IMR-90 (cell line): ENCODE measurements at regions not wholly inside any gene's neighbourhood (a gene's known extent, or its start where the extent isn't known, plus 50 kb on each side); places are given as distances from the start of the nearest gene placed in this dataset.
"Not testable (repeated sequence)": the region's sequence is repeated elsewhere in the genome, so short reads cannot be mapped to it uniquely, and the experiment has no call there.

Source experiments
- ATAC-seq: fragments of 200-7000 bp; cut with Tn5 transposase; 2 replicates; pipeline ENCODE4 v1.9.1; 2020; ENCODE audit warnings: low read depth, mild to moderate bottlenecking, moderate library complexity
- BruUV-seq: library from RNA; stranded (reverse); fragments of 400-500 nt; replicated peaks from 2 replicates; lab custom pipeline; 2021; lab: Mats Ljungman, UMichigan
- CTCF ChIA-PET: fragments of 300-600 bp; formaldehyde crosslinking; extraction: SDS; loops from one replicate; lab custom pipeline; 2021; ENCODE audit warnings: antibody characterized with exemption; lab: Yijun Ruan, JAX
- POLR2A ChIA-PET: fragments of 300-600 bp; sonication (Branson Sonifier 250); formaldehyde crosslinking; loops from one replicate; lab custom pipeline; 2022; ENCODE audit warnings: antibody characterized with exemption; ENCODE audit not compliant: unreplicated experiment; lab: Charles Lee
- DNase-seq: peaks from one replicate; pipeline ENCODE4 v3.0.0; 2013
- H2AFZ ChIP-seq: replicated peaks from 2 replicates; pipeline ENCODE3; 2013; ENCODE audit warnings: low read length, mild to moderate bottlenecking; ENCODE audit not compliant: poor library complexity
- H2AK5ac ChIP-seq: 2 replicates; pipeline ENCODE4 v1.6.1; 2013; ENCODE audit warnings: low read depth, low read length, inconsistent platforms
- H2AK9ac ChIP-seq: replicated peaks from 2 replicates; pipeline ENCODE3; 2013; ENCODE audit warnings: mild to moderate bottlenecking, low read depth, low read length, moderate library complexity; ENCODE audit not compliant: poor library complexity
- H2BK120ac ChIP-seq: 2 replicates; pipeline ENCODE4 v1.6.1; 2013; ENCODE audit warnings: low read depth, low read length, inconsistent platforms
- H2BK15ac ChIP-seq: 3 replicates; pipeline ENCODE4 v1.6.1; 2013; ENCODE audit warnings: low read depth, low read length, inconsistent platforms
- H2BK20ac ChIP-seq: 2 replicates; pipeline ENCODE4 v1.6.1; 2013; ENCODE audit warnings: low read depth, mild to moderate bottlenecking, inconsistent platforms, low read length, moderate library complexity
- H2BK5ac ChIP-seq: 2 replicates; pipeline ENCODE4 v1.6.1; 2013; ENCODE audit warnings: mild to moderate bottlenecking, low read depth, low read length, inconsistent platforms; ENCODE audit not compliant: poor library complexity, severe bottlenecking
- H3K14ac ChIP-seq: replicated peaks from 2 replicates; pipeline ENCODE4 v1.6.1; 2013; ENCODE audit warnings: low read depth, low read length, inconsistent platforms
- H3K18ac ChIP-seq: 2 replicates; pipeline ENCODE4 v1.6.1; 2013; ENCODE audit warnings: low read depth, low read length, control low read depth
- H3K23ac ChIP-seq: 2 replicates; pipeline ENCODE4 v1.6.1; 2013; ENCODE audit warnings: low read depth, low read length, inconsistent platforms
- H3K27ac ChIP-seq: 2 replicates; pipeline ENCODE4 v1.5.1; 2013; ENCODE audit warnings: mild to moderate bottlenecking, control low read depth, low read length; ENCODE audit not compliant: insufficient read depth
- H3K27me3 ChIP-seq: 2 replicates; pipeline ENCODE4 v1.6.1; 2013; ENCODE audit warnings: low read length; ENCODE audit not compliant: control insufficient read depth, insufficient read depth
- H3K36me3 ChIP-seq: 2 replicates; pipeline ENCODE4 v1.6.1; 2013; ENCODE audit warnings: low read length, mixed read lengths; ENCODE audit not compliant: control insufficient read depth, insufficient read depth
- H3K4ac ChIP-seq: 2 replicates; pipeline ENCODE4 v1.6.1; 2013; ENCODE audit warnings: low read depth, low read length, inconsistent platforms
- H3K4me1 ChIP-seq: 2 replicates; pipeline ENCODE4 v1.6.1; 2013; ENCODE audit warnings: low read length, mixed read lengths; ENCODE audit not compliant: control insufficient read depth, insufficient read depth
- H3K4me2 ChIP-seq: 2 replicates; pipeline ENCODE4 v1.6.1; 2013; ENCODE audit warnings: low read depth, mild to moderate bottlenecking, control low read depth, low read length, moderate library complexity
- H3K4me3 ChIP-seq: 2 replicates; pipeline ENCODE4 v1.5.1; 2013; ENCODE audit warnings: low read depth, mild to moderate bottlenecking, control low read depth, low read length, moderate library complexity; ENCODE audit not compliant: insufficient read depth
- H3K56ac ChIP-seq: 2 replicates; pipeline ENCODE4 v1.6.1; 2013; ENCODE audit warnings: low read length, inconsistent platforms; ENCODE audit not compliant: insufficient read depth; ENCODE audit errors: extremely low read depth
- H3K79me1 ChIP-seq, 2 experiments: 2 replicates each; pipeline ENCODE4 v1.6.1; 2013; ENCODE audit warnings: low read length in 2 of 2, inconsistent platforms in 1 of 2, low read depth in 1 of 2
- H3K9ac ChIP-seq: 2 replicates; pipeline ENCODE4 v1.6.1; 2013; ENCODE audit warnings: low read depth, low read length, control low read depth
- H3K9me1 ChIP-seq: 2 replicates; pipeline ENCODE4 v1.6.1; 2013; ENCODE audit warnings: low read length, inconsistent platforms; ENCODE audit not compliant: insufficient read depth
- H3K9me3 ChIP-seq: 2 replicates; pipeline ENCODE4 v1.6.1; 2013; ENCODE audit warnings: low read length; ENCODE audit not compliant: control insufficient read depth, insufficient read depth
- H4K20me1 ChIP-seq: 2 replicates; pipeline ENCODE4 v1.6.1; 2013; ENCODE audit warnings: low read length, inconsistent platforms; ENCODE audit not compliant: insufficient read depth
- H4K5ac ChIP-seq: 2 replicates; pipeline ENCODE4 v1.6.1; 2013; ENCODE audit warnings: mild to moderate bottlenecking, low read depth, low read length, control low read depth
- H4K8ac ChIP-seq, 2 experiments: 2 replicates each; pipeline ENCODE4 v1.6.1; 2013; ENCODE audit warnings: low read depth in 2 of 2, low read length in 2 of 2, control low read depth in 1 of 2, inconsistent platforms in 1 of 2
- H4K91ac ChIP-seq: 2 replicates; pipeline ENCODE4 v1.6.1; 2013; ENCODE audit warnings: low read depth, low read length, inconsistent platforms; ENCODE audit not compliant: insufficient read depth
- MXI1 ChIP-seq: IDR thresholded peaks from 2 replicates; pipeline ENCODE4 v1.6.1; 2012; ENCODE audit warnings: low read depth, mild to moderate bottlenecking, low read length, moderate library complexity, borderline replicate concordance
- WGBS, 2 experiments: methylation state at CpG; one replicate each; pipeline versions ENCODE4 v1.1.5 to v1.1.7; 2013; ENCODE audit warnings: missing lambda C conversion rate in 2 of 2; ENCODE audit not compliant: insufficient read length in 1 of 2; ENCODE audit errors: extremely low coverage in 2 of 2; 5-methylcytosine and 5-hydroxymethylcytosine counted together
- dilution Hi-C: fragments of 300-500 bp; cut with HindIII; formaldehyde crosslinking; loops from one replicate; pipeline ENCODE4 v1.14.3; 2018; ENCODE audit warnings: low sequenced_read_pairs; ENCODE audit not compliant: unreplicated experiment
- in situ Hi-C: fragments of 300-500 bp; cut with MboI; formaldehyde crosslinking; loops from 3 replicates; pipeline ENCODE4 v1.14.3; 2019; ENCODE audit warnings: low sequenced_read_pairs, inconsistent platforms, mixed read lengths
- intact Hi-C: fragments of 100-400 bp; cut with micrococcal nuclease; formaldehyde crosslinking; loops from 2 replicates; pipeline ENCODE4 v1.10.0; 2022

- Histone ChIP-seq H3K14ac (no peak overlapping the region), H3K4me2 (no peak overlapping the region), H3K9ac (no peak overlapping the region), H2BK15ac (no peak overlapping the region), H4K5ac (no peak overlapping the region), H3K4me3 (no peak overlapping the region), H2BK120ac (no peak overlapping the region), H3K27me3 (no peaks in the 10 kb centered on the region), H2AK9ac (no peak overlapping the region), H2BK5ac (no peak overlapping the region), H2BK20ac (no peak overlapping the region), H3K79me1 (no peaks in the 10 kb centered on the region), H2AK5ac (no peak overlapping the region), H4K91ac (no peak overlapping the region), H3K36me3 (no peaks in the 10 kb centered on the region), H4K20me1 (no peaks in the 10 kb centered on the region), H4K8ac (no peak overlapping the region), H3K9me1 (no peaks in the 10 kb centered on the region; the same call in 1 of the 2 replicates), H3K18ac (no peak overlapping the region), H2AFZ (no peak overlapping the region), H3K4ac (no peak overlapping the region), H3K27ac (no peak overlapping the region), H3K56ac (no peak overlapping the region), H3K9me3 (peaks cover 3% of the 10 kb centered on the region; the same call in 1 of the 2 replicates), H3K4me1 (no peaks in the 10 kb centered on the region), H3K23ac (no peak overlapping the region)
- no peak for TF ChIP-seq MXI1
- CTCF ChIA-PET = interaction anchor here (1.4 kb wide), 1 partner anchor 12 kb away, joined by 3 read pairs; no protein-coding TSS in a partner anchor
- dilution Hi-C loops = no loop called here
- in situ Hi-C loops = no loop called here
- POLR2A ChIA-PET = no interaction called here
- peak; percentile 14; the same call in 1 of the 2 replicates for ATAC-seq
- no TSS peak for BruUV-seq
- intact Hi-C loops = no loop called here
- DNase-seq = peak; percentile 23
Measured at GRCh38 chr6:141510803-141511202, 621.9 kb upstream of the GJE1 start.

DNA sequence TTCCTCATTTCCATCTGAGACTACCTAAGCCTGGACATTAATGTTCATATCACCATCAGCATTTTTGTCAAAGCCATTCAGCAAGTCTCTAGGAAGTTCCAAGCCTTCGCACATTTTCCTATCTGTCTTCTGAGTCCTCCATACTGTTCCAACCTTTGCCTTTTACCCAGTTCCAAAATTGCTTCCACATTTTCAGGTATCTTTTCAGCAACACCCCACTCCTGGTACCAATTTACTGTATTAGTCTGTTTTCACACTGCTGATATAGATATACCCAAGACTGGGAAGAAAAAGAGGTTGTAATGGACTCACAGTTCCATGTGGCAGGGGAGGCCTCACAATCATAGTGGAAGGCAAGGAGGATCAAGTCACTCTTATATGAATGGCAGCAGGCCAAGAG, 626.7 kb upstream of the GJE1 start:
- H4K5ac ChIP-seq, H2AK9ac ChIP-seq, H3K4me1 ChIP-seq, H2BK15ac ChIP-seq, intact Hi-C loops, H3K56ac ChIP-seq, H4K91ac ChIP-seq, H3K4ac ChIP-seq, H2BK20ac ChIP-seq, CTCF ChIA-PET, POLR2A ChIA-PET, H3K23ac ChIP-seq, H3K36me3 ChIP-seq, H3K27ac ChIP-seq, H2AFZ ChIP-seq, H3K14ac ChIP-seq, H3K9me1 ChIP-seq, H3K18ac ChIP-seq, H2AK5ac ChIP-seq, H4K8ac ChIP-seq, H3K27me3 ChIP-seq, H3K4me3 ChIP-seq, H2BK120ac ChIP-seq, in situ Hi-C loops, H3K9me3 ChIP-seq, DNase-seq, ATAC-seq, H4K20me1 ChIP-seq, H3K9ac ChIP-seq, H3K4me2 ChIP-seq, BruUV-seq, H3K79me1 ChIP-seq, dilution Hi-C loops, H2BK5ac ChIP-seq: not testable (repeated sequence)
- WGBS, 2 experiments = 100% methylated on average over 1 of the region's 1 CpG; no CpG with 5 or more reads in 1 of the 2 experiments
